Anterior cingulate cortex (tissue), 58 donors: ENCODE measurements at regions not wholly inside any gene's neighbourhood (a gene's known extent, or its start where the extent isn't known, plus 50 kb on each side); places are given as distances from the start of the nearest gene placed in this dataset.
A peak's percentile ranks its signal among the peaks of the same experiment; 100 is the strongest.

ENCODE experiments used
- DNase-seq, 58 donors: peaks; one replicate each; lab custom pipeline; 2025; lab: John Stamatoyannopoulos, UW

- DNase-seq: no peak
Observed at GRCh38 chr3:174633342-174633741, 225.8 kb upstream of the NAALADL2 start.

GRCh38 chr3:174636451-174636850, 222.7 kb upstream of the NAALADL2 start:
- DNase-seq: no peak

- DNase-seq: no peak
Observed at GRCh38 chr3:174639406-174639805, 219.7 kb upstream of the NAALADL2 start.

- no peak for DNase-seq
Observed at GRCh38 chr3:174639970-174640369, 219.2 kb upstream of the NAALADL2 start.

GRCh38 chr3:174640932-174641331, 218.2 kb upstream of the NAALADL2 start:
- DNase-seq: no peak

- no peak for DNase-seq
Observed at GRCh38 chr3:174644287-174644686, 214.8 kb upstream of the NAALADL2 start.

- DNase-seq: peak in 19 of 58 donors; percentile 0 to 80 (median 10)
Observed at GRCh38 chr3:174651951-174652350, 207.2 kb upstream of the NAALADL2 start.

- no peak for DNase-seq
Observed at GRCh38 chr3:174659511-174659910, 199.6 kb upstream of the NAALADL2 start.

- DNase-seq: no peak
Observed at GRCh38 chr3:174662653-174663052, 196.5 kb upstream of the NAALADL2 start.

- no peak for DNase-seq
Observed at GRCh38 chr3:174667386-174667785, 191.7 kb upstream of the NAALADL2 start.

- DNase-seq: peak in 1 of 58 donors; percentile 1
Observed at GRCh38 chr3:174675406-174675805, 183.7 kb upstream of the NAALADL2 start.

GRCh38 chr3:174681784-174682183, 177.3 kb upstream of the NAALADL2 start:
- DNase-seq: no peak

GRCh38 chr3:174685796-174686195, 173.3 kb upstream of the NAALADL2 start:
- no peak for DNase-seq

GRCh38 chr3:174697310-174697709, 161.8 kb upstream of the NAALADL2 start:
- no peak for DNase-seq

- DNase-seq: no peak
Observed at GRCh38 chr3:174700736-174701135, 158.4 kb upstream of the NAALADL2 start.

- no peak for DNase-seq
Observed at GRCh38 chr3:174710612-174711011, 148.5 kb upstream of the NAALADL2 start.

- no peak for DNase-seq
Observed at GRCh38 chr3:174715386-174715785, 143.7 kb upstream of the NAALADL2 start.

- DNase-seq: no peak
Observed at GRCh38 chr3:174716956-174717505, 142.1 kb upstream of the NAALADL2 start.

- no peak for DNase-seq
Observed at GRCh38 chr3:174720717-174721116, 138.4 kb upstream of the NAALADL2 start.

- DNase-seq: no peak
Observed at GRCh38 chr3:174725303-174725702, 133.8 kb upstream of the NAALADL2 start.

GRCh38 chr3:174737966-174738365, 121.2 kb upstream of the NAALADL2 start:
- DNase-seq: no peak

GRCh38 chr3:174749143-174749542, 110.0 kb upstream of the NAALADL2 start:
- DNase-seq: no peak
